HG03135 (cell line): ENCODE measurements at regions not wholly inside any gene's neighbourhood (a gene's known extent, or its start where the extent isn't known, plus 50 kb on each side); places are given as distances from the start of the nearest gene placed in this dataset.

Experiments used
- ATAC-seq: cut with Tn5 transposase; IDR thresholded peaks from one replicate; pipeline ENCODE4 v1.9.1; 2021; ENCODE audit warnings: mild to moderate bottlenecking, moderate library complexity; ENCODE audit not compliant: unreplicated experiment

GRCh38 chr11:91209751-91210150 lies 986.9 kb upstream of the CHORDC1 start:
- ATAC-seq = no peak

- no peak for ATAC-seq
Observed at GRCh38 chr11:91209306-91209705, 986.5 kb upstream of the CHORDC1 start.

GRCh38 chr11:91199866-91200265 lies 977.0 kb upstream of the CHORDC1 start:
- no peak for ATAC-seq

GRCh38 chr11:91194546-91194945 lies 971.7 kb upstream of the CHORDC1 start:
- no peak for ATAC-seq

- ATAC-seq = no peak
Observed at GRCh38 chr11:91188484-91188883, 965.6 kb upstream of the CHORDC1 start.

GRCh38 chr11:91187314-91187713 lies 964.5 kb upstream of the CHORDC1 start:
- ATAC-seq = no peak

GRCh38 chr11:91178366-91178765 lies 955.5 kb upstream of the CHORDC1 start:
- ATAC-seq = no peak

GRCh38 chr11:91174734-91175133 lies 951.9 kb upstream of the CHORDC1 start:
- ATAC-seq = no peak

- ATAC-seq = no peak
Observed at GRCh38 chr11:91174193-91174592, 951.3 kb upstream of the CHORDC1 start.

GRCh38 chr11:91173701-91174100 lies 950.9 kb upstream of the CHORDC1 start:
- ATAC-seq = no peak

GRCh38 chr11:91170711-91171110 lies 947.9 kb upstream of the CHORDC1 start:
- ATAC-seq = no peak

- no peak for ATAC-seq
Observed at GRCh38 chr11:91164452-91164822, 941.6 kb upstream of the CHORDC1 start.

- ATAC-seq = no peak
Observed at GRCh38 chr11:91163619-91164451, 941.0 kb upstream of the CHORDC1 start.

GRCh38 chr11:91160661-91161060 lies 937.8 kb upstream of the CHORDC1 start:
- ATAC-seq = no peak

- ATAC-seq = no peak
Observed at GRCh38 chr11:91158891-91159537, 936.2 kb upstream of the CHORDC1 start.

- no peak for ATAC-seq
Observed at GRCh38 chr11:91158297-91158696, 935.4 kb upstream of the CHORDC1 start.

- no peak for ATAC-seq
Observed at GRCh38 chr11:91156041-91156440, 933.2 kb upstream of the CHORDC1 start.

GRCh38 chr11:91147885-91148284 lies 925.0 kb upstream of the CHORDC1 start:
- no peak for ATAC-seq

- no peak for ATAC-seq
Observed at GRCh38 chr11:91141655-91142054, 918.8 kb upstream of the CHORDC1 start.

- no peak for ATAC-seq
Observed at GRCh38 chr11:91136631-91137030, 913.8 kb upstream of the CHORDC1 start.

- no peak for ATAC-seq
Observed at GRCh38 chr11:91133361-91133760, 910.5 kb upstream of the CHORDC1 start.

GRCh38 chr11:91129596-91129995 lies 906.7 kb upstream of the CHORDC1 start:
- no peak for ATAC-seq
